ENCODE measurements at regions not wholly inside any gene's neighbourhood (a gene's known extent, or its start where the extent isn't known, plus 50 kb on each side); places are given as distances from the start of the nearest gene placed in this dataset.
"Not testable (repeated sequence)": the region's sequence is repeated elsewhere in the genome, so short reads cannot be mapped to it uniquely, and the experiment has no call there.

DNA sequence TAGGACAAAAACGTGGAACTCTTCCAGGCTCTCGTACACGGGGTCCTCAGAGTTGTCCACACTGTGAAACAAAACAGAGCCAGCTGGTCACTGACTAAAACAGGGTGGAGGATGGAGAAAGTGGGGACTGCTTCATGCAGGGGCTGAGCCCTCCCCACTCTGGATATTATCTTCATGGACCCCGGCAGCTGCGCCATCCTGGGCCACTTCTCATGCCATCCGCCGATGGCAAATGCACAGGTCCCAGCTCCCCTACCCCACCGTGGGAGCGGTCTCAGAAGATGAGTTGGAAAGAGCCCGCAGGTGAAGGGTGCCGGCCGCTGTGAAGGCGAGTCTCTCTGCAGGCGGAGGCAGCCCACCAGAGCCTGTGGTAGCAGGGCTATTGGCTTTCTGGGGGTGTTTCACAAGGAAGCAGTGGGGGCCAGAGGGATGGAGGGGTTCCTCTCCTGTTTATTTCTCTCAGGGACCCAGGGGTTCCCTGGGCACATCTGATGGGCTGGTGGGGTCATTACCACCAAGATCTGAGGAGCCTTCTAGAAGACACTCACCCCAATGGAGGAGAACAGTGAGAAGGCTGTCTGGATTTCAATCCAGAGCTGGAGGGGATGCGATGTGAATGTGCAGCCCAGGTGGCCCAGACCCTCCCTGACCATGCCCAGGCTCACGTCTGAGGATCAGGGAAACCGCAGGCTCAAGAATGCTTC is 177.3 kb downstream of the KLF13 start:
- no peaks in the 10 kb centered on the region for H3F3A ChIP-seq (ENCODE audit: low read length, unreplicated experiment)
- H2AFZ ChIP-seq (ENCODE audit: low read length): no peak overlapping the region
- intact Hi-C loops (cut with micrococcal nuclease): no loop called here
- DNase-seq (no peak), ATAC-seq (no peak)
- TF ChIP-seq EZH2phosphoT487 (IDR thresholded peaks at IDR 0.05; ENCODE audit: borderline replicate concordance, low read length) (no peak), EZH2 (IDR thresholded peaks at IDR 0.05; ENCODE audit: low read length, unreplicated experiment) (no peak)
- no peak overlapping the region for H3K4me3 ChIP-seq (ENCODE audit: low read length)
- CTCF ChIA-PET: no interaction called here
- no peaks in the 10 kb centered on the region for H3K4me1 ChIP-seq (ENCODE audit: insufficient read depth, low read length)
- H3K27me3 ChIP-seq (ENCODE audit: low read length): peaks cover 14% of the 10 kb centered on the region; the same call in 1 of the 2 replicates
- H4K20me1 ChIP-seq (ENCODE audit: low read length): no peaks in the 10 kb centered on the region
- no peak overlapping the region for H3K27ac ChIP-seq (ENCODE audit: low read length)
- POLR2A ChIA-PET (ENCODE audit: unreplicated experiment): no interaction called here
- H3K79me2 ChIP-seq (ENCODE audit: low read length): no peaks in the 10 kb centered on the region
- BruUV-seq (replicated peaks): no TSS peak
- H3K9me2 ChIP-seq (replicated peaks; ENCODE audit: low read length): no peaks in the 10 kb centered on the region
- no peak overlapping the region for H3K9ac ChIP-seq (ENCODE audit: low read length)
- no peaks in the 10 kb centered on the region for H3K36me3 ChIP-seq (ENCODE audit: low read depth, low read length)
- H3K9me3 ChIP-seq (ENCODE audit: low read length): no peaks in the 10 kb centered on the region
- H3K4me2 ChIP-seq (ENCODE audit: low read length): no peak overlapping the region

DNA sequence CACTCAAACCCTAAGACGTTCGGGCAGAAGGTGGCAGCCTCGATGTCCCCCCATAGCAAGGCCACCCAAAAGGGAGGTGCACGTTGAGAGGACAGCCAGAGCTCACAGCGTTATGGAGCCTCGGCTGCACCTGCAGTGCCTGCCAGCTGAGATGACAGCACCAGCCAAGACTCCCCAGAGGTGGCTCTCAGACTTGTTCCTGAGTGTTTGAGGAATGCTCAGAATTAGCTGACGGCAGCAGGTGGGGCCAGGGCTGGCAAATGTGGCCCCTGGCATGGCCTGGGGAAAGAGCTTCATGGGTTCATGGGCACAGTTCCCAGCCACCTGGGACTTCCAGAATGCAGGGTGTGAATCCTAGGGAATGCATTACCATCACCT is 177.8 kb downstream of the KLF13 start:
- ATAC-seq: no peak
- POLR2A ChIA-PET (ENCODE audit: unreplicated experiment): no interaction called here

DNA sequence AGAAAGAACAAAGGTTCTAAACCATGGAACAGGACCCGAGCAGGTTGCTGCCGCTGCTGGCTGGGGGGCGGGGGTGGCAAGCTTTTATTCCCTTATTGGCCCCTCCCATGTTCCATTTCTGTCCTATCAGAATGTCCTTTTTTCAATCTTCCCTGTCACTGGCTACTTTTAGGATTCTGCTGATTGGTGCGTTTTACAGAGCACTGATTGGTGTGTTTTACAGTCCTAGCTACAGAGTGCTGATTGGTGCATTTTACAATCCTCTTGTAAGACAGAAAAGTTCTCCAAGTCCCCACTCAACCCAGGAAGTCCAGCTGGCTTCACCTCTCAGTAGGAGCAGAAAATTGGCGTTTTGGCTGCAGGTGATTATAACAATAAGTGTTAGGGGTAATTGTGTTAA is 180.9 kb downstream of the KLF13 start:
- POLR2A ChIA-PET (ENCODE audit: unreplicated experiment); H3K4me2 ChIP-seq (ENCODE audit: low read length); H3K27me3 ChIP-seq (ENCODE audit: low read length); intact Hi-C loops (cut with micrococcal nuclease); H3K79me2 ChIP-seq (ENCODE audit: low read length); H3K27ac ChIP-seq (ENCODE audit: low read length); H3K4me1 ChIP-seq (ENCODE audit: insufficient read depth, low read length); DNase-seq; H3F3A ChIP-seq (ENCODE audit: low read length, unreplicated experiment); H2AFZ ChIP-seq (ENCODE audit: low read length); H3K36me3 ChIP-seq (ENCODE audit: low read depth, low read length); CTCF ChIA-PET; H3K9me3 ChIP-seq (ENCODE audit: low read length); BruUV-seq (replicated peaks); H3K9ac ChIP-seq (ENCODE audit: low read length); H4K20me1 ChIP-seq (ENCODE audit: low read length); H3K4me3 ChIP-seq (ENCODE audit: low read length); ATAC-seq; H3K9me2 ChIP-seq (replicated peaks; ENCODE audit: low read length): not testable (repeated sequence)

More for the DNA sequence above, 177.8 kb downstream of the KLF13 start:
- H3K9ac ChIP-seq (ENCODE audit: low read length): no peak overlapping the region
- H3K4me3 ChIP-seq (ENCODE audit: low read length): no peak overlapping the region
- H3K27me3 ChIP-seq (ENCODE audit: low read length): peaks cover 14% of the 10 kb centered on the region; the same call in 1 of the 2 replicates
- no peak for TF ChIP-seq EZH2phosphoT487 (IDR thresholded peaks at IDR 0.05; ENCODE audit: borderline replicate concordance, low read length)
- no peak for TF ChIP-seq EZH2 (IDR thresholded peaks at IDR 0.05; ENCODE audit: low read length, unreplicated experiment)
- TF ChIP-seq, protein P1, sequence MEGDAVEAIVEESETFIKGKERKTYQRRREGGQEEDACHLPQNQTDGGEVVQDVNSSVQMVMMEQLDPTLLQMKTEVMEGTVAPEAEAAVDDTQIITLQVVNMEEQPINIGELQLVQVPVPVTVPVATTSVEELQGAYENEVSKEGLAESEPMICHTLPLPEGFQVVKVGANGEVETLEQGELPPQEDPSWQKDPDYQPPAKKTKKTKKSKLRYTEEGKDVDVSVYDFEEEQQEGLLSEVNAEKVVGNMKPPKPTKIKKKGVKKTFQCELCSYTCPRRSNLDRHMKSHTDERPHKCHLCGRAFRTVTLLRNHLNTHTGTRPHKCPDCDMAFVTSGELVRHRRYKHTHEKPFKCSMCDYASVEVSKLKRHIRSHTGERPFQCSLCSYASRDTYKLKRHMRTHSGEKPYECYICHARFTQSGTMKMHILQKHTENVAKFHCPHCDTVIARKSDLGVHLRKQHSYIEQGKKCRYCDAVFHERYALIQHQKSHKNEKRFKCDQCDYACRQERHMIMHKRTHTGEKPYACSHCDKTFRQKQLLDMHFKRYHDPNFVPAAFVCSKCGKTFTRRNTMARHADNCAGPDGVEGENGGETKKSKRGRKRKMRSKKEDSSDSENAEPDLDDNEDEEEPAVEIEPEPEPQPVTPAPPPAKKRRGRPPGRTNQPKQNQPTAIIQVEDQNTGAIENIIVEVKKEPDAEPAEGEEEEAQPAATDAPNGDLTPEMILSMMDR (conservative IDR thresholded peaks at IDR 0.05; ENCODE audit: low read depth, low read length): no peak
- no peak overlapping the region for H2AFZ ChIP-seq (ENCODE audit: low read length)
- no peaks in the 10 kb centered on the region for H3K36me3 ChIP-seq (ENCODE audit: low read depth, low read length)
- CTCF ChIA-PET: no interaction called here
- H3K4me2 ChIP-seq (ENCODE audit: low read length): no peak overlapping the region
- no peaks in the 10 kb centered on the region for H3K9me3 ChIP-seq (ENCODE audit: low read length)
- DNase-seq: no peak
- intact Hi-C loops (cut with micrococcal nuclease): no loop called here
- no peaks in the 10 kb centered on the region for H3F3A ChIP-seq (ENCODE audit: low read length, unreplicated experiment)
- no peaks in the 10 kb centered on the region for H3K4me1 ChIP-seq (ENCODE audit: insufficient read depth, low read length)
- no TSS peak for BruUV-seq (replicated peaks)
- no peaks in the 10 kb centered on the region for H3K79me2 ChIP-seq (ENCODE audit: low read length)
- no peak overlapping the region for H3K27ac ChIP-seq (ENCODE audit: low read length)
- H4K20me1 ChIP-seq (ENCODE audit: low read length): no peaks in the 10 kb centered on the region
- H3K9me2 ChIP-seq (replicated peaks; ENCODE audit: low read length): no peaks in the 10 kb centered on the region

DNA sequence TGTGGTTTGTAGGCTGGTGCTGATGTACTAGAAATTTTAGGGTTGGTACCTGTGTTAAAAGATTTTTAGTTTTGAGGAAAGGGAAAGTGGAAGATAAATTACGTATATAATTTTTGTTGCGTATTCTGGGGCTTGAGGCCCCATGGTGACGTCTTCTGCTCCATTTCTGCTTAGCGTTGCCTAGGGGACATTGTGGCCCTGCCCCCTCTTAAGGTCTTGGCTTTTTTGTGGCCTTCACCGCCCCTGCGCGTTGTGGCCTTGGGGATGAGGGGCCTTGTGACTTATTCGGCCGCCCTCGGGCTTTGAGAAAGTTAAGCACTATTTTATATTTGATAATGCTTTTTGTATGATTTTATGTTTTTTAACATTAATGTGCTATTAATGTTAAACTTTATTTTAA is 182.0 kb downstream of the KLF13 start:
- H3K4me3 ChIP-seq (ENCODE audit: low read length): no peak overlapping the region
- H3K79me2 ChIP-seq (ENCODE audit: low read length): no peaks in the 10 kb centered on the region
- intact Hi-C loops (cut with micrococcal nuclease): no loop called here
- H3K4me2 ChIP-seq (ENCODE audit: low read length): no peak overlapping the region
- no peaks in the 10 kb centered on the region for H3K9me2 ChIP-seq (replicated peaks; ENCODE audit: low read length)
- DNase-seq (no peak), ATAC-seq (no peak)
- H2AFZ ChIP-seq (ENCODE audit: low read length): no peak overlapping the region
- no peaks in the 10 kb centered on the region for H3K9me3 ChIP-seq (ENCODE audit: low read length)
- H3F3A ChIP-seq (ENCODE audit: low read length, unreplicated experiment): no peaks in the 10 kb centered on the region
- 0 out of 2 replicates have a peak, but pooled peaks cover 4% of the 10 kb centered on the region for H3K27me3 ChIP-seq (ENCODE audit: low read length)
- ChIA-PET POLR2A (ENCODE audit: unreplicated experiment) (no interaction called here), CTCF (no interaction called here)
- H3K36me3 ChIP-seq (ENCODE audit: low read depth, low read length): no peaks in the 10 kb centered on the region
- no peak overlapping the region for H3K27ac ChIP-seq (ENCODE audit: low read length)
- no peaks in the 10 kb centered on the region for H3K4me1 ChIP-seq (ENCODE audit: insufficient read depth, low read length)
- BruUV-seq (replicated peaks): no TSS peak
- H3K9ac ChIP-seq (ENCODE audit: low read length): no peak overlapping the region
- TF ChIP-seq EZH2phosphoT487 (IDR thresholded peaks at IDR 0.05; ENCODE audit: borderline replicate concordance, low read length): no peak
- no peak for TF ChIP-seq EZH2 (IDR thresholded peaks at IDR 0.05; ENCODE audit: low read length, unreplicated experiment)
- TF ChIP-seq, protein P1 (conservative IDR thresholded peaks at IDR 0.05; ENCODE audit: low read depth, low read length): no peak
- H4K20me1 ChIP-seq (ENCODE audit: low read length): no peaks in the 10 kb centered on the region

All from PC-3 (cell line).